ENCODE measurements at regions not wholly inside any gene's neighbourhood (a gene's known extent, or its start where the extent isn't known, plus 50 kb on each side); places are given as distances from the start of the nearest gene placed in this dataset.

- DNase-seq = no peak
Measured at GRCh38 chr7:46660402-46660980, 739.4 kb upstream of the IGFBP3 start.

DNA sequence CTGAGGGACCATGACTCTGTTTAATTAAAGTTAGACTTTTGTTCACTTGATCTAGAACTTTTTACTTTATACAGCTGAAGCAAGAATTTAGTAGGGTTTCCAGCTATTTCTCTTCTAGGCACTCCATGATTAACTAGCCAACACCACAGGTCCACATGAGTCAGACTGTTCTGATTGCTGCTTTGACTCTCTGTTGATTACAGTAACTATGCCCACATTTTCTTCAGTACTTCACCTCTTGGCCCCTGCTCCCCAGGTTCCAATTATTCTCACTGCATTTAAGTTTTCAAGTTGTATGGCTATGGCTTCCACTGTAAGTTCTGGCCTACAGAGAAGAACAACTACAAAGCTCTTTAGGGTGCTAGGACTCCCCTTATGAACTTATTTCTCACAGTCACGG is 737.2 kb upstream of the IGFBP3 start:
- no peak for DNase-seq

DNA sequence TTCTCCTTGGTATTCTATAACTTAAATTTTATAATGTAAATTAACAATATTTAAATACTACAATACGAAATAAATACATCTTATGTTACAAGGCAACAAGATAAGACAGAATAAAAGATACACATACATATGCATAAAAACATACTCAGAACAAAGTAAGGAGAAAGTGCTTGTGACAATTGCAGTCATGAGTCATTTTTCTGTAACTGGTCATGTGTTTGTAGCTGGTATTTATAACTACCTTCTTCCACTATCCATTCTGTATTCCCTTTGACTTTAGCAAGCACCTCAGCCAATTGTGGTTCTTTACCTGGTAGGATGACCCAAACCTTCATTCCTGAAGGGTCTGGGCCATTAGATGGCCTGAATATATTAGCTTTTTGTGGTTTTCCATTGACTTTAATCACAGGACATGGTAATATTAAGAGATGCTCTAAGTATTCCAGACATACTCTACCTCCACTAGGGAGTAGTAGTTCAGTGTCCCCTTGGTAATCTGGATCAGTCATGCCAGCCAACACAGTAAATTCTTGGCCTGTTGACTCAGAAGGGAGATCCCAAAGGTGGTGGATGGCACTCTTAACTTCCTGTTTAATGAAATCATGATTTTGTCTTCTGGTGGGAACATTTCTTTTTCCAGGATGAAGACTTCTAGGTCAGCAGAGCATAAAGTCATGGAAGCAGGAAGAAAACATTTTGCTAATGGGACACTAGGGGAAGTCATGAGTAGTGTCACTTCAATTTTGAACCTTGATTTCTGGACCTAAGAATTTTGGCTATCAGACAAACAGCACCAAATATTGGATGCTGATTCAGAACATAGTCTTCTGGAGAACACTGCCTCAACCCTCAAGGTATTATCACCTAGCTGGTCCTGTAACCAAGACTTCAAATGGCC is 733.7 kb upstream of the IGFBP3 start:
- DNase-seq = no peak

DNA sequence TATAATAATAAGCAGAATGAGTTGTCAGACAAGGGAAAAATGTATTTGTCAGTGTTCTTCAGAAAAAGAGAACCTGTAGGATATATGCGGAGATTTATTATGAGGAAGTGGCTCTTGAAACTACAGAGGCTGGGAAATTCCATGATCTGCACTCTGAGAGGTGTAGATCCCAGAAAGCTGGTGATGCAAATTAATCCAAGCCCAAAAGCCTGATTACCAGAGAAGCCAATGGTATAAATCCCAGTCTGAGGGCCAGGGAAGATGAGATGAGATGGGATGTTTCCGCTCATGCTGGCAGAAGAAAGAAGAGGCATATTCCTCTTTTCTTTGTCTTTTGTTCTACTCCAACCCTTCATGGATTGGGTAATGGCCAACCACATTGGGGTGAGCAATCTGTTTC is 732.8 kb upstream of the IGFBP3 start:
- no peak for DNase-seq

DNA sequence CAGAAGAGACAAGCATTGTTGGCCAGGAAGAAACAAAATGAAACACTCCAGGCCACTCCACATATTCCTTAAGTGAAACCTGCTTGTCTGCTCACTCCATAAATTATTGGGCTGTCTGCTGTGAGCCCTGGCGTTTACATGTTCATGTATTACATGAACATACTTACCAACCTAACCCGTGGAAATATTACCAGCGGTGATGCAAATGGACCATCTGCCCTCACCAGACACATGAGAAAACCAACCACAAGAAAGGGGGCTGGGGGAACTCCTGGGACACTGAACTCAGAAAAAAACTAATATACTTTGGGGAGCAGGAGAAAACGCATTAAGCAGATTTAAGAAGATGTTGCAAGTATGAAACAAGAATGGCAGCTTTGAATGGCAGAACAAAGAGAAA is 731.2 kb upstream of the IGFBP3 start:
- DNase-seq = no peak

GRCh38 chr7:46651561-46652088 is 730.6 kb upstream of the IGFBP3 start:
- no peak for DNase-seq

DNA sequence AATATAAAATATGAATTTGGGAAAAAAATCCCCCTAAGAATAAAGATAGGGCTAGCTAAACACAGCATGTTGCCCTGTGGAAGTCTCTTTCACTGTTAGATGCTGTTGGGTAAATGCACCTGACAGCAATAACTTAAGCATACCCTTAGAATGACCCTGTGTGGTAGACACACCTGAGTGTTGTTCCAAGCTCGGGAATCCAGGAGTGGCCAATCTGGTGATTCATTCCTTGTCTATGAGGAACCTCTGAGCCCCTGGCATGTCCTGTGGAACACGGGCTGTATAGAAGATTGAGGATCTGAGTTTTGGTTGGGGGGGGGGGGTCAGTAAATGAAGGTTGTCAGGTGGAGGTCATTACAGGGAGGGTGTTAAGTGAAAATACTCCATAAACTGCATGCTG is 730.0 kb upstream of the IGFBP3 start:
- no peak for DNase-seq

- no peak for DNase-seq
Measured at GRCh38 chr7:46649876-46650275, 728.8 kb upstream of the IGFBP3 start.

DNA sequence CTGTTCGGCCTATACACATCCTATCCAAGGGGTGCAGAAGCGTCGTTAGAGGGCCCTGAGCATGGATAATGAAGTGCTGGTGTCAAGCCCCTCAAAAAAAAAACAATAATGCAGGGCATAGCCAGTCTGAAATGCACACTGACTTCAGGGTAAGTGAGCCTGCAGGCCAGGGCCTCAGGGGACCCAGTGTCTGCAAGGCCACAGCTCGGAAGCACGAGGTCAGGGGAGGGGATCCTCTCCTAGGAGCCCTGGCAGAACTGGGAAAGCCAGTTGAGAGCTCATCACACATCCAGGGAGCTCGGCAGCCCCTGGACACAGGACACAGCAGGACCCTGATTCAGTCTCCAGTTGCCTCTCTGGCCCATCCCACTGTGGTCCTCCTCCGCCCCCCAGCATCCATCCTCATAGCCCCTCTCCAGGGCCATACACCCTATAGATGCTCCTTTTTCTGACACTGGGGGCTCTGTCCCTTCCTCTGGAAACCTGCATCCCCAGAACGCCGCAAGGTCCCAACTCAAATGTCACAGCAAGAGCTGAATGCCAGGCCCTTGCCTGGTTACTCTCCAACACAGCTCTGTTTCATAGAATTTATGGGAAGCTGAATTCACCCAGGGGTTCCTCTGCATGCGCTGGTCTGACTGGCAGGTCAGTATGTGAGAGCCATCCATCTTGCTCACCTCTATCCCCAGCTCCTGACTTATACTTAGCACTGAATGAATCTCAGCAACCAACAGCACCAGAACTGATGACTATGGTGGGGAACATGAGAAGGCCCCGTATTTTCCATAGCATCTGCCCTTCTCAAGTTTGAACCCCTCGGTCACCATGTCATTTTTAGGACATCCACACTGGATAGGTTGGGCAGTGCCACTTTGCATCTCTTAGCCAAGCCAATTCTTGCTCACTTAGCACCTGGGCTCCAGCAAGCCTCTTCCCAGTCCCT is 717.0 kb upstream of the IGFBP3 start:
- DNase-seq = no peak

- no peak for DNase-seq
Measured at GRCh38 chr7:46636022-46636421, 715.0 kb upstream of the IGFBP3 start.

GRCh38 chr7:46633630-46634240 is 712.7 kb upstream of the IGFBP3 start:
- no peak for DNase-seq

- no peak for DNase-seq
Measured at GRCh38 chr7:46633200-46633599, 712.1 kb upstream of the IGFBP3 start.

GRCh38 chr7:46630031-46630430 is 709.0 kb upstream of the IGFBP3 start:
- DNase-seq = no peak

DNA sequence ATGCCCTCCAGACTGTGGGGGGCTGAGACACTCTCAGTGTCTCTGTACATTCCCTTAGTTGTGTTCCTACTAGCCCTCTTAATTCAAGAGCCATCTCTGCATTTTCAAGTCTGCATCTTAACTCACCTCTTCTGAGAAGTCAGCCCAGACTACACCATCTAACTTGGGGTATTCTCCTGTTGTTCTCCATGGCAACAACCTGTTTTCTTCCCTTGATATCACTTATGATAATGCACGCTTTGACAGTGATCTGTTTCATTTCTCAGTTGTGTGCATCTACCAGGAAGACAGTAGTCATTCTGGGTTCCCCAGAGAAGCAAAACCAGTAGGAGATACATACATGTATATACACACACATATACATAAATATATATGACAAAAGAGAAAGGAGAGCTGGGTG is 707.3 kb upstream of the IGFBP3 start:
- DNase-seq = no peak

DNA sequence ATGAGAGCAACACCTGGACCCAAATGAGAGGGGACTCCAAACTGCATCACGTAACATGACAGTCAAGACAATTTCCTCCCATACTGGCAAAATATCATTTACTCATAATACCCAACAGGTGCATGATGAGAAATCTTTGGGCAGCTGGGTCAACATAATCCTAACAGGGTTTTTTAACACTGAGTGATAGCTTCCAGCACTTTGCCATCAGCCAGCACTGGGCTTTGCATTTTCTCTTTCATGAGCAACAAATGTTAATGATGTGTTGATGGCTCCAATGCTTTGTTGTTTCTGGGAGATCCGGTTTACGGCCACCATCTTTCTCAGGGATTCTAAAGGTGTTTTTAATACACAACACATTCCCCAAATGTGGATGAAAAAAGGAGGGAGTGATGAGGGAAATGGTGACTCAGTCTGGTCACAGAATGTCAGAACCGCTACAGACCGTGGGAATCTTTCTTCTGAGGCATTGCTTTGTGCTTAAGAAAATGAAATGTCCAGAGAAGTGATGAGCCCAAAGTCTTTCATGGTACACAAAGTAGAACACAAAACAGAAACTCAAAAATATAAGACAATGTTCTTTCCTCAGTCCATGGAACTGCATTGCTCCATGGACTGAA is 705.7 kb upstream of the IGFBP3 start:
- DNase-seq = no peak

DNA sequence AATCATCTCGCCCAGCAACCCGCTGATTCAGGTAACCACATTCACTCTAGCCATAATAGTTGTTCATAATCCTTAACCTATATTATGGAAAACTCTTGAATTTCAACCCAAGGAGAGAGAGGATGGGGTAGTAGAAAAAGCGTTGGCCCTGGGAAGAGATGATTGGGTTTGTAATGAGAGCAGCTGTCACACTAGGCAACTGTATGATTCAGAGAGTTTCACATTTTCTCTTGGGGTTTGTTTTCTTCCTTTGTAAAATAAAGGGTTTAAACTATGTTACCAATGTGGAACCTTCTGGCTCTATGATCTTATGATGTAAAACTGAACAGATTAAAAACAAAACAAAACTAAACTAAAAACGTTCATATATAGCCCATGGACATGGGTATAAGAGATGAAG is 705.2 kb upstream of the IGFBP3 start:
- no peak for DNase-seq

- no peak for DNase-seq
Measured at GRCh38 chr7:46625032-46625431, 704.0 kb upstream of the IGFBP3 start.

GRCh38 chr7:46622251-46622650 is 701.2 kb upstream of the IGFBP3 start:
- DNase-seq = no peak

GRCh38 chr7:46619723-46620310 is 698.7 kb upstream of the IGFBP3 start:
- DNase-seq = no peak

DNA sequence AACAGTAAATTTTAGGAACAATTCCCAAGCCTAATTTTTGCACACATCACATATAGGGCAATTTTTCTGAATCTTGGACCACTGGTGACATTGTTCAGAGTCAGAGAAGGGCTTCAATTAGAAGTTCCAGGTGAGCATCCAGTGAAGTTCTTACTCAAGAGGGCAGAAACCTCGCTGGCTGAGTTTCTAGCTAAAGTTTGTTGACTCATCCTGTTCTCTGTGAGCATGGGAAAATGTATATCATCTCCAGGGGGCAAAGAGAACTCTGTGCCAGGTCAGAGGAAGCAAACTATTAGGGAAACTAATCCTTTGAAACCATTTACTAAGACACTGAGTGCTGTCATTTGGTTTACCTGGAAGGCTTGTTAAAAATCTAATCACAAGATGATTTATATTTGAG is 695.6 kb upstream of the IGFBP3 start:
- DNase-seq = no peak

DNA sequence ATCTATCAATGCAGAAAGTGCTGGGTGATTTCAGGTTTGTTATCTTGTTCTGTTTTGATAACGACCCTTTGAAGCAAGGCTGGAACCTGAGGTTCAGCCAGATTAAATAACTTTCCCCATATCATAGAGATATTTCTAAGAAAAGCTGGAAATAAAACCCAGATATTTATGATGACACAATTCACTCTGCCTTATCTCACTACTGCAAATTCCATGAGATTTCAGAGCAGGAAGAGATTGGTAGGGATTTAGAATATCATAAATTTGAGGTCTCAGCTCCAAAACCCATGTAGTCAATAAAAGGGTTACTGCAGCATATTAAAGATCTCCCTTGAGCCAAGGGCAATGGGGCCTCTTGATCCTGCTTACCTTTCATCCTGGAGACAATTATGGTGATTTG is 692.5 kb upstream of the IGFBP3 start:
- no peak for DNase-seq

- DNase-seq = no peak
Measured at GRCh38 chr7:46613116-46613515, 692.0 kb upstream of the IGFBP3 start.

Measured in activated T-cell treated with anti-CD3 and anti-CD28 coated beads, Interleukin-2, amount 50 U/mL, for 48 hours (primary cell).